ENCODE measurements at regions not wholly inside any gene's neighbourhood (a gene's known extent, or its start where the extent isn't known, plus 50 kb on each side); places are given as distances from the start of the nearest gene placed in this dataset.

DNA sequence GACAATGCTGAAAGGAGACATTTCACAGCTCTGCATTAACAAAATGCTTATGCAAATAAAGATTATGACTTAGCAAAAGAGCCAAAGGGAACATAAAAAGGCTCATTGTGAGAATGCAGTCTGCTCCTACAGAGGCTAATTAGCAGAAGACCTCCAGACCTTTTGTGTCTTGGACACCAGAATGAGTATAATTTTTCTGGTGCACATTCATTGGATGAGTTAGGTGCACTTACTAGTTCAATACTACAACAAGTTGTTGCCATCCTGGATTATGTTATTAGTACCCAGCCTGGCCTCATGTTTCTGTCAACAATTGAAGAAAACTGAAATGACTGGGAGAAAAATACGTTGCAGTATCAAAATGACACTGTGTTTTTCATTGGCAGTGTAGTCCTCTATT is 613.2 kb upstream of the CHORDC1 start:
- ChIA-PET POLR2A (no interaction called here), CTCF (no interaction called here)
- no peak for DNase-seq (ENCODE audit: extremely low spot score)
- TF ChIP-seq, protein P1, sequence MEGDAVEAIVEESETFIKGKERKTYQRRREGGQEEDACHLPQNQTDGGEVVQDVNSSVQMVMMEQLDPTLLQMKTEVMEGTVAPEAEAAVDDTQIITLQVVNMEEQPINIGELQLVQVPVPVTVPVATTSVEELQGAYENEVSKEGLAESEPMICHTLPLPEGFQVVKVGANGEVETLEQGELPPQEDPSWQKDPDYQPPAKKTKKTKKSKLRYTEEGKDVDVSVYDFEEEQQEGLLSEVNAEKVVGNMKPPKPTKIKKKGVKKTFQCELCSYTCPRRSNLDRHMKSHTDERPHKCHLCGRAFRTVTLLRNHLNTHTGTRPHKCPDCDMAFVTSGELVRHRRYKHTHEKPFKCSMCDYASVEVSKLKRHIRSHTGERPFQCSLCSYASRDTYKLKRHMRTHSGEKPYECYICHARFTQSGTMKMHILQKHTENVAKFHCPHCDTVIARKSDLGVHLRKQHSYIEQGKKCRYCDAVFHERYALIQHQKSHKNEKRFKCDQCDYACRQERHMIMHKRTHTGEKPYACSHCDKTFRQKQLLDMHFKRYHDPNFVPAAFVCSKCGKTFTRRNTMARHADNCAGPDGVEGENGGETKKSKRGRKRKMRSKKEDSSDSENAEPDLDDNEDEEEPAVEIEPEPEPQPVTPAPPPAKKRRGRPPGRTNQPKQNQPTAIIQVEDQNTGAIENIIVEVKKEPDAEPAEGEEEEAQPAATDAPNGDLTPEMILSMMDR (IDR thresholded peaks at IDR 0.05; ENCODE audit: control extremely low read depth, extremely low read depth, low read depth, missing control alignments) = no peak

GRCh38 chr11:90823446-90823845 is 600.6 kb upstream of the CHORDC1 start:
- POLR2A ChIA-PET = no interaction called here
- DNase-seq (ENCODE audit: extremely low spot score) = no peak
- CTCF ChIA-PET = no interaction called here
- TF ChIP-seq, protein P1 (IDR thresholded peaks at IDR 0.05; ENCODE audit: control extremely low read depth, extremely low read depth, low read depth, missing control alignments) = no peak

DNA sequence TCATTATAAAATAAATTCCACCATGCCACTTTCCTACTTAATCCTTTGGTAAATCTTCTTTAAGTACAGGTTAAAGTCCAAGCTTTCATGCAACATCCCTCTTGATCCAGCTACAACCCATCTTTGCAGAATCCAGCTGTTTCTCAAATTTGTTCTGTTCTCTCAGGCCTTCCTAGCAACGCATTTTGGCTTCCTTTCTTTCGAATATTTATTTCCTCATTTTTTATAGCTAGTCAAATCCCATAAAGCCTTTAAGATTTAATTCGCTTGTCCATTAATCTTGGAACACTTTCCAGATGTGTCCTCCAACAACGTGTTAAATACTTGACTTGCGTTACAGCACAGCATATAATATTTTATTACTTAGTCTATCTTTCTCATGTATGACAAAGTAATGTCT is 600.1 kb upstream of the CHORDC1 start:
- CTCF ChIA-PET = no interaction called here
- POLR2A ChIA-PET = no interaction called here
- DNase-seq (ENCODE audit: extremely low spot score) = no peak
- TF ChIP-seq, protein P1 (IDR thresholded peaks at IDR 0.05; ENCODE audit: control extremely low read depth, extremely low read depth, low read depth, missing control alignments) = no peak

DNA sequence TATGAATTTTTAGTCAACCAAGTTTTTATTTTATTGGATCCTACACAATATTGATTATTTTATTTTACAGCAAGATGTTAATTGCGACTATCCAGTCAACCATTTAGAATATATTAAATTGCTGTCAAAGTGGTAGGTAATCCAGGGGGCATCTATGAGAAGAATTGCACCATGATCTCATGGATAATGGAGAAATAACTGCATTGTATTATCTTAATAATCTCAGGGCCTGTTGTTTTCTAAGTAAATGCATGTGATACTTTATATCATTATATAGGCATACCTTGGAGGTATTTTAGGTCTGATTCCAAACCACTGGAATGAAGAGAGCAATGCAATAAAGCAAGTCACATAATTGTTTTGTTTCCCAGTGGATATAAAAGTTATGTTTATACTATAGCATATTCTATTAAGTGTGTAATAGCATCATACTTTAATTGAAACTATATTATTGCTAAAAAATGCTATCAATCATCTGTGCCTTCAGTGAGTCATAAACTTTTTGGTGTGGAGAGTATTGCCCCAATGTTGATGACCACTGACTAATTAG is 595.4 kb upstream of the CHORDC1 start:
- ChIA-PET CTCF (no interaction called here), POLR2A (no interaction called here)
- TF ChIP-seq, protein P1 (IDR thresholded peaks at IDR 0.05; ENCODE audit: control extremely low read depth, extremely low read depth, low read depth, missing control alignments) = no peak
- no peak for DNase-seq (ENCODE audit: extremely low spot score)

DNA sequence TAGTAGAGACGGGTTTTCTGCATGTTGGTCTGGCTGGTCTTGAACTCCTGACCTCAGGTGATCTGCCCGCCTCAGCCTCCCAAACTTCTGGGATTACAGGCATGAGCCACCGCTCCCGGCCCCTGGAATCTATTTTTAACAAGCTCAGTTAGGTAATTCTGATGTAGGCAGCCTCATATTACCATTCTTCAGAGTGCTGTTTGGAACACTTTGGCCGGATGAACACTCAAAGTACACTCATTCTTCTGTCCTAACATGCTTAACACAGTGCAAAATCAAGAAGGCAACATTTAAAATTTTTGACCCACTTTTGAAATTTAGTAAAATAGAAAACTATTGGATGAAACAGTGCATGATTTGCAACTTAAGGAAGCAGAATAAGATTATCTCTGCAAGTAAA is 586.7 kb upstream of the CHORDC1 start:
- no peak for DNase-seq (ENCODE audit: extremely low spot score)
- ChIA-PET POLR2A (no interaction called here), CTCF (no interaction called here)
- TF ChIP-seq, protein P1 (IDR thresholded peaks at IDR 0.05; ENCODE audit: control extremely low read depth, extremely low read depth, low read depth, missing control alignments) = no peak

DNA sequence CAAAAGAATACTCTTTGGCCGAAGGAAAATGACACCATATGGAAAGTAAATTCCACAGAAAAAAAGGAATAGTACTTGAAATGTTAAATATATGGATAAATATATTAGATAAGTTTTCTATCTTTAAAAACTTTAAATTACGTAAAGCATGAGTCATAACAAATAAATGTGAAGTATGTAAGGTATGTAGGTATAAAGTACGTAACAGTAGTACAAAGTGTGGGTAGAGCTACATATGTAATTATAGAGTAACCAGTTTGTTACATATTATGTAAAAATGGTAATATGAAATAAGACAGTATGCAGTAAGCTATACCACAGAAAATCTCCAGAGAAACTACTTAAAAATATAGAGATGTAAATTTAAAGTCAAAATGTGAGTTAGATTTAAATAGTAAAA is 582.3 kb upstream of the CHORDC1 start:
- TF ChIP-seq, protein P1 (IDR thresholded peaks at IDR 0.05; ENCODE audit: control extremely low read depth, extremely low read depth, low read depth, missing control alignments) = no peak
- ChIA-PET CTCF (interaction anchor here (1.5 kb wide), 1 partner anchor 10 kb away, joined by 4 read pairs; no protein-coding TSS in a partner anchor), POLR2A (no interaction called here)
- DNase-seq (ENCODE audit: extremely low spot score) = no peak

DNA sequence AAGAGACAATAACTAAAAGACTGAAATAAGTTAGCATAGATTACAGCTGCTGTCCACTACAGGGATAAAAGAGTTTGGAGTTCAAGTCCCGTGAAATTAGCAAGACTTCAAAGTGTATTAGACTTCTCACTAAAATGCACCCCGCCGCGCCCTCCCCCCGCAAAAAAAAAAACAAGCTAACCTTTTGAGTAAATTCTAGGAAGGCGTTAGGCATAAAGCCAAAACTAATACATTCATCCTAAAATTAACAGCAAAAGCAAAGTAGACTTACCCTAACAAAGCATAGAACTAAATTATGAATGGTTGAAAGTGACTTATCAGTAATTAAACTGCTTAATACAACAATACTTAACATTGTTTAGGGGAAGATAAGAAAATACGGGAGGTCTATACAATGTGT is 581.0 kb upstream of the CHORDC1 start:
- CTCF ChIA-PET = no interaction called here
- POLR2A ChIA-PET = no interaction called here

More for the DNA sequence above, 581.0 kb upstream of the CHORDC1 start:
- DNase-seq (ENCODE audit: extremely low spot score) = no peak
- TF ChIP-seq, protein P1 (IDR thresholded peaks at IDR 0.05; ENCODE audit: control extremely low read depth, extremely low read depth, low read depth, missing control alignments) = no peak

Measured in GM10248 (cell line).